Muscle layer of colon (tissue), 2 donors: ENCODE measurements at regions not wholly inside any gene's neighbourhood (a gene's known extent, or its start where the extent isn't known, plus 50 kb on each side); places are given as distances from the start of the nearest gene placed in this dataset.

Experiments
- H3K27ac ChIP-seq: one replicate; pipeline ENCODE4 v1.7.0; 2013; ENCODE audit warnings: low read depth, mild to moderate bottlenecking, low read length, moderate library complexity
- H3K27me3 ChIP-seq, 2 donors: one replicate each; pipeline ENCODE4 v1.7.0; 2013; ENCODE audit warnings: low read length in 2 of 2, mild to moderate bottlenecking in 2 of 2; ENCODE audit not compliant: insufficient read depth in 2 of 2, control insufficient read depth in 1 of 2
- H3K36me3 ChIP-seq: one replicate; pipeline ENCODE4 v1.7.0; 2013; ENCODE audit warnings: mild to moderate bottlenecking, low read length; ENCODE audit not compliant: insufficient read depth
- H3K4me1 ChIP-seq: one replicate; pipeline ENCODE4 v1.7.0; 2013; ENCODE audit warnings: mild to moderate bottlenecking, low read length; ENCODE audit not compliant: insufficient read depth
- H3K4me3 ChIP-seq, 2 donors: one replicate each; pipeline ENCODE4 v1.7.0; 2013; ENCODE audit warnings: low read length in 2 of 2, low read depth in 1 of 2, mild to moderate bottlenecking in 1 of 2, moderate library complexity in 1 of 2
- H3K9ac ChIP-seq: one replicate; pipeline ENCODE4 v1.7.0; 2013; ENCODE audit warnings: low read length
- H3K9me3 ChIP-seq: one replicate; pipeline ENCODE4 v1.7.0; 2013; ENCODE audit warnings: mild to moderate bottlenecking, low read length
- donor health status: abdominal sarcoma.
- donor health status: Adenocarcinoma of cecum.

- Histone ChIP-seq H3K36me3 (no peaks in the 10 kb centered on the region), H3K9ac (no peak overlapping the region), H3K4me3 (no peak overlapping the region), H3K27me3 (no peaks in the 10 kb centered on the region), H3K4me1 (no peaks in the 10 kb centered on the region), H3K9me3 (no peaks in the 10 kb centered on the region), H3K27ac (no peak overlapping the region)
These were observed 430.4 kb downstream of the MTX2 start for GRCh38 chr2:176699644-176700043.

- Histone ChIP-seq H3K4me1 (no peaks in the 10 kb centered on the region), H3K27ac (no peak overlapping the region), H3K9ac (no peak overlapping the region), H3K36me3 (no peaks in the 10 kb centered on the region), H3K27me3 (no peaks in the 10 kb centered on the region), H3K9me3 (no peaks in the 10 kb centered on the region), H3K4me3 (no peak overlapping the region)
These were observed 432.9 kb downstream of the MTX2 start for GRCh38 chr2:176702131-176702530.

- H3K9me3 ChIP-seq = no peaks in the 10 kb centered on the region
- no peaks in the 10 kb centered on the region for H3K27me3 ChIP-seq
- no peak overlapping the region for H3K27ac ChIP-seq
- no peaks in the 10 kb centered on the region for H3K4me1 ChIP-seq
- H3K36me3 ChIP-seq = no peaks in the 10 kb centered on the region
- no peak overlapping the region for H3K4me3 ChIP-seq
- H3K9ac ChIP-seq = no peak overlapping the region
These were observed 435.1 kb downstream of the MTX2 start for GRCh38 chr2:176704282-176704858.

- Histone ChIP-seq H3K9me3 (no peaks in the 10 kb centered on the region), H3K4me1 (no peaks in the 10 kb centered on the region), H3K27ac (no peak overlapping the region)
These were observed 440.1 kb downstream of the MTX2 start for GRCh38 chr2:176709149-176709951.

GRCh38 chr2:176709991-176710390 lies 440.7 kb downstream of the MTX2 start:
- no peaks in the 10 kb centered on the region for H3K9me3 ChIP-seq
- no peak overlapping the region for H3K9ac ChIP-seq
- no peaks in the 10 kb centered on the region for H3K4me1 ChIP-seq
- H3K36me3 ChIP-seq = no peaks in the 10 kb centered on the region
- H3K27me3 ChIP-seq = no peaks in the 10 kb centered on the region
- H3K4me3 ChIP-seq = no peak overlapping the region
- H3K27ac ChIP-seq = no peak overlapping the region

More at GRCh38 chr2:176709149-176709951, 440.1 kb downstream of the MTX2 start:
- no peaks in the 10 kb centered on the region for H3K36me3 ChIP-seq
- H3K4me3 ChIP-seq = no peak overlapping the region
- H3K27me3 ChIP-seq = no peaks in the 10 kb centered on the region
- H3K9ac ChIP-seq = no peak overlapping the region

- H3K4me1 ChIP-seq = no peaks in the 10 kb centered on the region
- no peaks in the 10 kb centered on the region for H3K27me3 ChIP-seq
- no peaks in the 10 kb centered on the region for H3K36me3 ChIP-seq
- H3K9me3 ChIP-seq = no peaks in the 10 kb centered on the region
- H3K4me3 ChIP-seq = no peak overlapping the region
- no peak overlapping the region for H3K27ac ChIP-seq
- no peak overlapping the region for H3K9ac ChIP-seq
These were observed 441.5 kb downstream of the MTX2 start for GRCh38 chr2:176710657-176711186.

GRCh38 chr2:176725873-176726645 lies 456.8 kb downstream of the MTX2 start:
- Histone ChIP-seq H3K9ac (no peak overlapping the region), H3K27ac (no peak overlapping the region), H3K9me3 (no peaks in the 10 kb centered on the region), H3K4me1 (peaks cover 11% of the 10 kb centered on the region), H3K36me3 (no peaks in the 10 kb centered on the region), H3K4me3 (no peak overlapping the region), H3K27me3 (no peaks in the 10 kb centered on the region)

GRCh38 chr2:176727696-176728095 lies 458.5 kb downstream of the MTX2 start:
- Histone ChIP-seq H3K9ac (no peak overlapping the region), H3K27ac (no peak overlapping the region), H3K9me3 (no peaks in the 10 kb centered on the region), H3K27me3 (no peaks in the 10 kb centered on the region), H3K4me1 (peaks cover 11% of the 10 kb centered on the region), H3K36me3 (no peaks in the 10 kb centered on the region), H3K4me3 (no peak overlapping the region)

GRCh38 chr2:176729706-176730569 lies 460.7 kb downstream of the MTX2 start:
- no peak overlapping the region for H3K27ac ChIP-seq
- H3K27me3 ChIP-seq = no peaks in the 10 kb centered on the region
- H3K36me3 ChIP-seq = no peaks in the 10 kb centered on the region
- H3K4me1 ChIP-seq = peaks cover 11% of the 10 kb centered on the region
- H3K9me3 ChIP-seq = no peaks in the 10 kb centered on the region
- no peak overlapping the region for H3K9ac ChIP-seq
- H3K4me3 ChIP-seq = no peak overlapping the region

GRCh38 chr2:176732780-176733179 lies 463.5 kb downstream of the MTX2 start:
- no peaks in the 10 kb centered on the region for H3K9me3 ChIP-seq
- no peak overlapping the region for H3K9ac ChIP-seq
- H3K4me1 ChIP-seq = peaks cover 11% of the 10 kb centered on the region
- H3K36me3 ChIP-seq = no peaks in the 10 kb centered on the region
- H3K27me3 ChIP-seq = no peaks in the 10 kb centered on the region
- no peak overlapping the region for H3K27ac ChIP-seq
- no peak overlapping the region for H3K4me3 ChIP-seq
